Endodermal cell (in vitro differentiated cells): ENCODE measurements at regions not wholly inside any gene's neighbourhood (a gene's known extent, or its start where the extent isn't known, plus 50 kb on each side); places are given as distances from the start of the nearest gene placed in this dataset.
A peak's percentile ranks its signal among the peaks of the same experiment; 100 is the strongest.

Source experiments
- DNase-seq: peaks from one replicate; pipeline ENCODE4 v3.0.0-alpha.2; 2017
- H3K27ac ChIP-seq: 2 replicates; pipeline ENCODE4 v1.5.1; 2013; ENCODE audit warnings: mild to moderate bottlenecking, low read depth, low read length, moderate library complexity
- H3K27me3 ChIP-seq: 2 replicates; pipeline ENCODE4 v1.6.1; 2013; ENCODE audit warnings: mild to moderate bottlenecking, low read length, moderate library complexity; ENCODE audit not compliant: insufficient read depth, control insufficient read depth, poor library complexity, severe bottlenecking
- H3K36me3 ChIP-seq: 2 replicates; pipeline ENCODE4 v1.7.0; 2013; ENCODE audit warnings: mild to moderate bottlenecking, low read length, moderate library complexity; ENCODE audit not compliant: control insufficient read depth, insufficient read depth
- H3K4me1 ChIP-seq: one replicate; pipeline ENCODE4 v1.7.0; 2013; ENCODE audit warnings: low read length; ENCODE audit not compliant: control insufficient read depth, insufficient read depth
- H3K4me3 ChIP-seq: 2 replicates; pipeline ENCODE4 v1.5.1; 2013; ENCODE audit warnings: mild to moderate bottlenecking, low read length, moderate library complexity
- H3K9ac ChIP-seq: 2 replicates; pipeline ENCODE4 v1.6.1; 2013; ENCODE audit warnings: mild to moderate bottlenecking, low read length, moderate library complexity; ENCODE audit not compliant: poor library complexity, severe bottlenecking; ENCODE audit errors: extremely low read depth
- H3K9me3 ChIP-seq: 2 replicates; pipeline ENCODE4 v1.6.1; 2013; ENCODE audit warnings: mild to moderate bottlenecking, low read length, moderate library complexity; ENCODE audit not compliant: control insufficient read depth
- H3K27ac Mint-ChIP-seq: 2 replicates; pipeline ENCODE4 v1.8.0; 2020; ENCODE audit warnings: mixed read lengths
- H3K27me3 Mint-ChIP-seq: 2 replicates; pipeline ENCODE4 v1.8.0; 2021; ENCODE audit warnings: mild to moderate bottlenecking, mixed read lengths; ENCODE audit not compliant: insufficient read depth
- H3K36me3 Mint-ChIP-seq: 2 replicates; pipeline ENCODE4 v1.8.0; 2020; ENCODE audit warnings: low read depth, mixed read lengths
- H3K4me1 Mint-ChIP-seq: 2 replicates; pipeline ENCODE4 v1.8.0; 2020; ENCODE audit warnings: mixed read lengths
- H3K4me3 Mint-ChIP-seq: 2 replicates; pipeline ENCODE4 v1.8.0; 2020; ENCODE audit warnings: mild to moderate bottlenecking, moderate library complexity, mixed read lengths
- H3K9me3 Mint-ChIP-seq: 2 replicates; pipeline ENCODE4 v1.8.0; 2020; ENCODE audit warnings: mild to moderate bottlenecking, mixed read lengths
- CTCF ChIP-seq: fragments of 200-600 bp; sonication (generic); conservative IDR thresholded peaks from 2 replicates; pipeline ENCODE4 v1.5.0; 2021; ENCODE audit warnings: antibody characterized with exemption, mild to moderate bottlenecking
- WGBS, 2 experiments: methylation state at CpG; one replicate each; pipeline versions ENCODE4 v1.1.5 to v1.1.7; 2013; ENCODE audit warnings: missing lambda C conversion rate in 2 of 2, mixed read lengths in 1 of 2; ENCODE audit not compliant: insufficient coverage in 1 of 2, insufficient read length in 1 of 2; 5-methylcytosine and 5-hydroxymethylcytosine counted together

- no peak for DNase-seq
- Histone ChIP-seq H3K9me3 (no peaks in the 10 kb centered on the region), H3K4me3 (no peak overlapping the region), H3K27ac (no peak overlapping the region), H3K27me3 (no peaks in the 10 kb centered on the region), H3K36me3 (no peaks in the 10 kb centered on the region), H3K9ac (no peak overlapping the region), H3K4me1 (no peaks in the 10 kb centered on the region)
- no peak for TF ChIP-seq CTCF
- WGBS, 2 experiments, result 91 to 98% methylated on average over 5 of the region's 5 CpGs
- H3K36me3 Mint-ChIP-seq, result no peaks in the 10 kb centered on the region
- H3K27ac Mint-ChIP-seq, result no peak overlapping the region
- no peaks in the 10 kb centered on the region for H3K9me3 Mint-ChIP-seq
- H3K4me1 Mint-ChIP-seq, result peaks cover 6% of the 10 kb centered on the region
- H3K27me3 Mint-ChIP-seq, result no peaks in the 10 kb centered on the region
- no peak overlapping the region for H3K4me3 Mint-ChIP-seq
Observed at GRCh38 chr2:235332240-235332890, 161.5 kb upstream of the AGAP1 start.

DNA sequence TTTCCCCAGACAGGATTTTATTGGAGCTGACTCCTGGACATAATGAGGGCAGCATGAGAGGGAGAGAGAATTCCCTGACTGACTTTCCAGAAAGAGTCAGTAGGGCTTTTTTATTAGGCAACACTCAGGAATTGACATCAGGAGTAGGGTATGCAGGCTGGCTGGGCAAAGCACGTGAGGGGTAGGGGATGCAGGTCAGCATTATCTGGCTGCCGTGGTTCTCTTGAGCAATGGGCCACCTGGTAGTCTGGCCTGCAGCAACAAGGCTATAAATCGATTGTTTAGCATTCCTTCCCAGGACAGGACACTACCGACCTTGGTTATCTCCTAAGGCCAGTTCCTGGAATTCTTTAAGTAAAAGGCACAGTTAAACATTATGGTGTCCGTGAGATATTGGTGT, 160.8 kb upstream of the AGAP1 start:
- H3K4me1 ChIP-seq, result no peaks in the 10 kb centered on the region
- H3K9me3 ChIP-seq, result no peaks in the 10 kb centered on the region
- Mint-ChIP-seq H3K36me3 (no peaks in the 10 kb centered on the region), H3K4me3 (no peak overlapping the region), H3K27me3 (peaks cover 3% of the 10 kb centered on the region), H3K9me3 (peaks cover 4% of the 10 kb centered on the region), H3K27ac (no peak overlapping the region), H3K4me1 (no peaks in the 10 kb centered on the region)
- no peaks in the 10 kb centered on the region for H3K27me3 ChIP-seq
- H3K9ac ChIP-seq, result no peak overlapping the region
- H3K36me3 ChIP-seq, result no peaks in the 10 kb centered on the region
- 86 to 100% methylated on average over 5 of the region's 5 CpGs for WGBS, 2 experiments
- no peak overlapping the region for H3K27ac ChIP-seq
- no peak for DNase-seq
- H3K4me3 ChIP-seq, result no peak overlapping the region
- TF ChIP-seq CTCF, result no peak

DNA sequence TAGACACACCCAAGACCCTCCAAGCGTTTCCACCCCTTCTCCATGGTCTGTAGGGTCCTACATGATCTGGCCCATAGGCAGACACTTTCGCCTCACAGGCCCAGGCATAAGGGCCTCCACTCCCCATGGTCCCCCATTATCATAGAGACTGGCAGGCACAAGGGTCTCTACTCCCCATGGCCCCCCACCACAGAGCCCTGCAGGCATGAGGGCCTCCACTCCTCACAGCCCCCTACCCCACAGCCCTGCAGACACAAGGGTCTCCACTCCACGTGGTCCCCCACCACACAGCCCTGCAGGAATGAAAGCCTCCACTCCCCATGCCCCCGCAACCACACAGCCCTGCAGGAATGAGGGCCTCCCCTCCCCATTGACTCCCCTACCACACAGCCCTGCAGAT, 159.7 kb upstream of the AGAP1 start:
- Mint-ChIP-seq H3K9me3 (peaks cover 10% of the 10 kb centered on the region), H3K27ac (no peak overlapping the region), H3K4me1 (no peaks in the 10 kb centered on the region), H3K36me3 (no peaks in the 10 kb centered on the region), H3K27me3 (peaks cover 3% of the 10 kb centered on the region), H3K4me3 (no peak overlapping the region)
- Histone ChIP-seq H3K4me3 (no peak overlapping the region), H3K9me3 (no peaks in the 10 kb centered on the region), H3K27ac (no peak overlapping the region), H3K36me3 (no peaks in the 10 kb centered on the region), H3K4me1 (no peaks in the 10 kb centered on the region), H3K27me3 (no peaks in the 10 kb centered on the region), H3K9ac (no peak overlapping the region)
- no peak for TF ChIP-seq CTCF
- peak; percentile 15 for DNase-seq
- 69 to 100% methylated on average over 2 to 4 of the region's 4 CpGs for WGBS, 2 experiments
